Ecto neural progenitor cell (in vitro differentiated cells): ENCODE measurements at regions not wholly inside any gene's neighbourhood (a gene's known extent, or its start where the extent isn't known, plus 50 kb on each side); places are given as distances from the start of the nearest gene placed in this dataset.

Experiments used
- DNase-seq: peaks from one replicate; pipeline ENCODE4 v3.0.0-alpha.2; 2018; ENCODE audit warnings: low spot score

- no peak for DNase-seq
Observed at GRCh38 chr1:58000116-58000515, 546.4 kb downstream of the OMA1 start.

- no peak for DNase-seq
Observed at GRCh38 chr1:57996400-57996799, 550.1 kb downstream of the OMA1 start.

GRCh38 chr1:57991289-57991688, 555.2 kb downstream of the OMA1 start:
- no peak for DNase-seq

GRCh38 chr1:57989877-57990276, 556.6 kb downstream of the OMA1 start:
- DNase-seq: no peak

GRCh38 chr1:57987523-57987922, 559.0 kb downstream of the OMA1 start:
- DNase-seq: no peak

- no peak for DNase-seq
Observed at GRCh38 chr1:57986432-57986831, 560.1 kb downstream of the OMA1 start.

GRCh38 chr1:57984277-57984676, 560.4 kb upstream of the DAB1 start:
- no peak for DNase-seq

- DNase-seq: no peak
Observed at GRCh38 chr1:57983441-57983840, 559.6 kb upstream of the DAB1 start.

GRCh38 chr1:57982852-57983251, 559.0 kb upstream of the DAB1 start:
- DNase-seq: no peak

GRCh38 chr1:57976216-57976615, 552.4 kb upstream of the DAB1 start:
- no peak for DNase-seq

- DNase-seq: no peak
Observed at GRCh38 chr1:57968321-57968720, 544.5 kb upstream of the DAB1 start.

GRCh38 chr1:57966751-57967406, 543.0 kb upstream of the DAB1 start:
- peak; percentile 52 for DNase-seq

- DNase-seq: no peak
Observed at GRCh38 chr1:57966340-57966739, 542.5 kb upstream of the DAB1 start.

- DNase-seq: no peak
Observed at GRCh38 chr1:57963581-57963980, 539.7 kb upstream of the DAB1 start.

GRCh38 chr1:57959531-57960241, 535.8 kb upstream of the DAB1 start:
- no peak for DNase-seq

GRCh38 chr1:57957576-57957975, 533.7 kb upstream of the DAB1 start:
- DNase-seq: no peak

GRCh38 chr1:57951390-57951789, 527.5 kb upstream of the DAB1 start:
- DNase-seq: no peak

- DNase-seq: no peak
Observed at GRCh38 chr1:57949168-57949567, 525.3 kb upstream of the DAB1 start.

- DNase-seq: no peak
Observed at GRCh38 chr1:57947471-57947870, 523.6 kb upstream of the DAB1 start.

GRCh38 chr1:57945045-57945444, 521.2 kb upstream of the DAB1 start:
- no peak for DNase-seq

- no peak for DNase-seq
Observed at GRCh38 chr1:57943365-57943764, 519.5 kb upstream of the DAB1 start.

- no peak for DNase-seq
Observed at GRCh38 chr1:57934745-57935144, 510.9 kb upstream of the DAB1 start.

- no peak for DNase-seq
Observed at GRCh38 chr1:57927003-57927402, 503.1 kb upstream of the DAB1 start.

GRCh38 chr1:57926025-57926552, 502.2 kb upstream of the DAB1 start:
- no peak for DNase-seq
